ENCODE measurements at regions not wholly inside any gene's neighbourhood (a gene's known extent, or its start where the extent isn't known, plus 50 kb on each side); places are given as distances from the start of the nearest gene placed in this dataset.
A peak's percentile ranks its signal among the peaks of the same experiment; 100 is the strongest.
"Not testable (repeated sequence)": the region's sequence is repeated elsewhere in the genome, so short reads cannot be mapped to it uniquely, and the experiment has no call there.

DNA sequence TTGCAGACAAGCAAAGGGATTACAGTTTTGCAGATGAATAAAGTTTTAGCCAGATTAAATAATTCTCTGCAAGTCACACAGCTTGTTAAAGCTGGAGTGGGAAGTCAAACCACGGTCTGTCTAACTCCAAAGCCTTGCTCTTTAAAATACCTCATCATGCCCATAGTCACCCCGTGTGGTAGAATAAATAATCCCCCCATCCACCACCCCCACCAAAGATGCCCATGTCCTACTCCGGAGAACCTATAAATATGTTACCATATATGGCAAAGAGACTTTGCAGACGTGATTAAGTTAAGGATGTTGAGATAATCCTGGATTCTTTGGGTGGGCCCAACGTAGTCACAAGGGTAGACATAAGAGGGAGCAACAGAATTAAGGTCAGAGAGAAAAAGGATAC lies 118.7 kb downstream of the BEND2 start:
- DNase-seq, result no peak

DNA sequence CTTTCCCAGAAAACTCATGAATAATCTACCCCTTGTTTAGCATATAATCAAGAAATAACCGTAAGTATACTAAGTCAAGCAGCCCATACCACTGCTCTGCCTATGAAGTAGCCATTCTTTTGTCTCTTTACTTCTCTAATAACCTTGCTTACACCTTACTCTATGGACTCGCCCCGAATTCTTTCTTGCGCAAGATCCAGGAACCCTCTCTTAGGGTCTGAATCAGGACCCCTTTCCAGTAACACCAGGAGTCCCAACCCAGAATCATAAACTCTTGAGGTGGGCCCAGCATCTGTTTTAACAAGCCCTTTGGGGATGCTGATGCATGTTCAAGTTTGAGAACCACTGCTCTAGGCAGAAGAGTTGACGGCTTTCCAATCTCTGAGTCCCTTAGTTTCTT lies 119.6 kb downstream of the BEND2 start:
- DNase-seq, result no peak

DNA sequence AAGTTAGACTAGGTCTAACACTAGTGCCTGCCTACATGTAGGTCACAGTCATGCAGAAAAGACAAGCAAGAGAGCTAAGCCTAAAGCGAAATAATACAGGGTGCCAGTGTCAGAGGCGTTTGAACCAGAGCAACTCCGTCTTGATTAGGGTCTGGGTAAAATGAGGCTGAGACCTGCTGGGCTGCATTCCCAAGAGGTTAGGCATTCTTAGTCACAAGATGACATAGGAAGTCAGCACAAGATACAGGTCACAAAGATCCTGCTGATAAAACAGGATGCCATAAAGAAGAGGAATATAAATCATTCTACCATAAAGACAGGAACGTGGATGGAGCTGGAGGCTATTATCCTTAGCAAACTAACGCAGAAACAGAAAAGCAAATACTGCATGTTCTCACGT lies 120.9 kb downstream of the BEND2 start:
- DNase-seq, result no peak

DNA sequence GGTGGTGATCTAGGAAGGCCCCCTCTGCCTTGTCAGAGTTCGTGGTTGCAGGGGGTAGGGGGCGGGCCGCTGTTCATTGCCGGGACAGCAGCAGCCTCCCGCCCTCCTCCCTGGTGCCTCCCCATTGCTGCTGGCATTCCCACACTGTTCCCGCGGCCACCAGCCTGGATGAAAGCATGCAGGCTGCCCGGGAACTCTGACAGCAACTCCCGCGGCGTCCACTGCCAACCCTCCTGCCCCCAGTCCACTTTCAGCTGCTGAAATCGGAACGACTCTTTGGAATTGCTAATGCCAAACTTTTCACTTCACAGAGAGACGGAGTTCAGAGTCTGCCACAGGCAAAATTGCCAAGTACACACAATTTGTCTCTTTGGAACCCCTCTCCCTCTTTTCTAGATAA lies 121.9 kb downstream of the BEND2 start:
- no peak for DNase-seq

DNA sequence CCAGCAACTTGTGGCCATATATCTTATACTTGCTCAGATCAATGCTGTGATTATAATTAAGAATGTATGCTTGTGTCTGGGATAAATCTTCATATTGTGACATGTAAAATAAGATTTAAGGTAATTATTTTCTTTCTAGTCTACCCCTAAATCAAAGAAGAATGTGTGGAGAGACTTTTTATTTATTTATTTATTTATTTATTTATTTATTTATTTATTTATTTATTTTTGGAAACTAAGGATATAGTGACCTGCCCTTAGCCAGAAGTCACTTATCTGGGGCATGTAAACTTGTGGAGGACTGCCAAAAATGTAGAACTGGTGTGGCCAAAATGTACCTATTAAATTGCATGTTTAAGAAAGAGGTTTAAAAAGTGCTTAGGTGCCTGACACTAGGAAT lies 144.3 kb downstream of the BEND2 start:
- no peak for DNase-seq

DNA sequence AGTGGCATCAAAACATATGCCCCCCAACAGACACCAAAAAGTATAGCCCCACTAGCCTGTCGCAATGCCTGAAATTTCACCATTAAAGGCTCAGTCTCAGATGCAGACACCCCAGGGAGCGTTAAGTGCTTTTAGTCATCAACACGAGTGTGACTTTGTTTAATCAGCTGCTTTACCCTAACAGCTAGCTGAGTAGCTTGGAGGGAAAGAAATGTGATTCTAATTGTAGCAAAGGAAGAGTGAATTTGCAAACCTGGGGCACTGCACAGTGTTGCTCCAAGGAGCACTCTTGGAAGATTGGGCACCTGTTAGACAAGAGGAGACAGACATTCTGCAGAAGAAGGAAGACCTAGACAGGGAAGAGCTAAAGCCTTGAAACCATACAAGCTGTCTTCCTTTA lies 145.1 kb downstream of the BEND2 start:
- peak; percentile 60 to 76 for DNase-seq

DNA sequence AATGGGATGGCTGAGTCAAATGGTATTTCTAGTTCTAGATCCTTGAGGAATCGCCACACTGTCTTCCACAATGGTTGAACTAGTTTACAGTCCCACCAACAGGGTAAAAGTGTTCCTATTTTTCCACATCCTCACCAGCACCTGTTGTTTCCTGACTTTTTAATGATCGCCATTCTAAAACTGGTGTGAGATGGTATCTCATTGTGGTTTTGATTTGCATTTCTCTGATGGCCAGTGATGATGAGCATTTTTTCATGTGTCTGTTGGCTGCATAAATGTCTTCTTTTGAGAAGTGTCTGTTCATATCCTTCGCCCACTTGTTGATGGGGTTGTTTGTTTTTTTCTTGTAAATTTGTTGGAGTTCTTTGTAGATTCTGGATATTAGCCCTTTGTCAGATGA lies 152.6 kb downstream of the BEND2 start:
- DNase-seq, result not testable (repeated sequence)

DNA sequence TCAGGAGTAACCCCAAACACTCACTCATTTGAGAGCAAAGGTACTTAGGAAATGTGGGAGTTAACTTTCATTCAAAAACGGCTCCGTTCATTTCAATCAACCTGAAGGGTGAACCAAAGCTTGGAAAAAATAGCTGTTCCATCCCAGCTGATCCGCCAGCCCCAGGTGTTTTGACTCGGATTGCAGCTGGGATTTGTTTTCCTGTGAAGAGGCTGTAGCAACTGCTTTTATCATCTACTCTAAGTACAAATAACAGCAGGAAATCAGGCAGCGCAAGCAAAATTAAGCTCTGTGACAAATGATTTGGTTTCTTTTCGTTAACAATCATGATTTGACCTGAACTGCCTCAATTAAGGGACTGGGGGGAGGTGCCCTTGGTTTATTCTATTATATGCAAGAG lies 154.7 kb downstream of the BEND2 start:
- DNase-seq, result peak in 1 of 2 experiments; percentile 12

DNA sequence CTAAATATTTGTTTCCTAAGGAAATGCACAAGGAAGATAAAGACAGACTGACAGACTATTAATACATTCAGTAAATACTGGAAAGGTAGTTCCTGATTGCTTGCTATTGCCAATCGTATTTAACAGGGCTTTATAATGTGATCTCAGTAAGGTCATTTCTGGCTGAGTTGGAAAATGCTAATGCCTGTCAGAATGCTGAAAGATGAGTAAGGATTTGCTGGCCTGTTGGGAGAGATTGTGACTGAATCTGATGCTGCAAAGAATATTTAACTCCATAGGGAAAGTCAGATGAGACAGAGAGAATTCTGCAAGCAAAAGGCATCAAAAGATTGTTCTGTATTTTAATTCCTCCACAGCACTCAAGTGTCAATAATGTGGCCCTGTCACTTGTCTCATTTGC lies 169.0 kb downstream of the BEND2 start:
- DNase-seq, result no peak

DNA sequence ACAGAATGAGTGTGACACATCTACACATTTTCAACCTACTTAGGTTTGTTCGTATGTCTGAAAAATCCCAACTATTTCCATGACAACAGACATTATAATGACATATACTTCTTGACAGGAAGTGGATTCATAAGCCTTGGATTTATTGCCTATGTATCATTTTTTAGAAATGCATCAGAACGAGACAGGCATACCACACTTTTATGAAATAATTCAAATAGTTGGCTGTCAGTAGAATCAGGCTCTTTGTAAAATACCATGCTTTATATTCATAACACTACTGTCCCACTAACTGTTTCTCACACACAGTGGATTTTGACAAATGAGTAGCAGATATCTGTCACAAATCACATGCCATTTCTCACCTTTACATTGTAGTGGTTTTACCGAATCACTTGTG lies 173.2 kb downstream of the BEND2 start:
- no peak for DNase-seq

DNA sequence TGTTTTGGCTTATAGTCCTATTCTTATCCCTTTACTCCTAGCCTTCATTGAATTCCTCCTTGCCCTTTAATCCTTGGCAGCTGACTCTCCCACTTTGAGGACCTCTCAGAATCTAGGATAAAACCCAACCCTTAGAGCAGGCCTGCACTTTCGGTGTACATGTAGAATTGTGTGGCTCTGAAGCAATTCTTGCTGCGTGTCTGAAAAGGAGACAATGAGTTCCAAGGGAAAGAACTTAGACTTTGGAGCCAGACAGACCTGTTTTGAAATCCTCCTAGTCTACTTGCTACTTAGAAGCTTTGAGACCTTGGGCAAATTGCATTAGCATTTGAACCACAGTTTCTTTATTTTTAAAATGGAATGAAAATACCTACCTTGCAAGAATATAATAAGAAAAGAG lies 175.2 kb downstream of the BEND2 start:
- no peak for DNase-seq

DNA sequence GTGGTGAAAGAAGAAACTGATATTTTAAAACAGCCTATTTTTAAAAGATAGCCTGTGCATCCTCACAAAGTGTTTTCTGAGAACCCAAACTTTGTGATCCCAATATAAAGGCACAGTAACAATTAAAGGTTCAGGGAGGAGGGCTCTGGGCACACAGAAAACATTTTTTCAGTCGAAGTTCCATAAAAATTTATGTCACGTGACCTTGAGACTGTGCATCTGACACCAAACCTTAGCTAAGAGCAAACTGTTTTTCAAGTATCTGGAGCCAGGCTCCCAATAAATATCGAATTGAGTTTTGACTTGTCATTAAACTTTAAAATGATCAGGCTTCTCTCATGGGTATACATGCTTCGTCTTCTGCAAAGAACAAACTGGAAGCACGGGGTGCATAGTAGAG lies 177.9 kb downstream of the BEND2 start:
- no peak for DNase-seq

DNA sequence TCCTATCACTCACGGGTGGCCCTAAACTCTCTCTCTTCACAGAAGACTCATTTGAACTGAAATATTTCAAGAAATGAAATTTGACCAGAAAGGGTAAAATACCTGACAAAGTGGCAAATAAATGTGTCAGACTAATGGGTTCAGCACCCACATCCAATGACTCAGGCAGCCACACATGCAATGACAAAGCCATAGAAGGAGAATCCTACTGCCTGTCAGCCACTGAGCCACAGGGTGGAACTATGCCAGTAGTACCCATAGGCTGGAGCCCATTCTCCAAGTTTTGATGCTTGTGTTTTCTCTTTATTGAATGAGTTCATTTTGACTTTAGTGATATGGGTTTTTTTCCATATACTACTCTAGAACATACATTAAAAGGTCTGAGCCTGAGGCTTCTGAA lies 179.0 kb downstream of the BEND2 start:
- no peak for DNase-seq

DNA sequence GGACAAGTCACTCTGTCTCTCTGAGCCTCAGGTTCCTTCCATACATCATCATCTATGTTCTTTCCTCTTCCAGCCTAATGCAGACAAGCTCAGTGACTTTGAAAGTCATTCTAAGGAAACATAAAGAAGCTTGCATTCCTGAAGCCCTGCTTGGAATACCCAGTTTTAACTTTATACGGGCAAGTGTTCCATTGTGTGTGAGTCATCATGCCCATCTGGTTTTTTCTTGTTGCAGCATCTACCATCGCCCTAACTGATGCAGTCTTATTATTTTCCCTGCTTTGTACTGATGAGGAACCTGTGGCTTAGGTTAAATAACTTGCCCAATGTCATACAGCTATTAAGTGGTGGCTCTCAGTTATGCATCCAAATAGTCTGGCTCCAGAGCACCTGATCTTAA lies 177.9 kb upstream of the RAI2 start:
- no peak for DNase-seq

DNA sequence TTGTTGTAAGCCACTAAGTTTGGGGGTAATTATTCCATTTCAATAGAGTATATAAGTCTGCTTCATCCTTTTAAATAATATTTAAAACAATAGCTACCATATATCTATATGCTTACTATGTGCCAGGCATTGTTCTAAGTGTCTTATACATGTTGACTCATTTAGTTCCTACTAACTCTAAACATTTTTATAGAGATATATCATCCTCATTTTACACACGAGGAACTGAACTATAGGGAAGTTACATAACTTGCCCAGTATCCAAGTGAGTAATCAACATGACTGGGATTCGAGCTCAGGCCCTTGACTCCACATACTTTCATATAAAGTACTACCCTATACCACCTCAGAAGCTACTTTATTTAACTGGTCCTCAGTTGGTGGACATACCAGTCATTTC lies 175.3 kb upstream of the RAI2 start:
- DNase-seq, result no peak

DNA sequence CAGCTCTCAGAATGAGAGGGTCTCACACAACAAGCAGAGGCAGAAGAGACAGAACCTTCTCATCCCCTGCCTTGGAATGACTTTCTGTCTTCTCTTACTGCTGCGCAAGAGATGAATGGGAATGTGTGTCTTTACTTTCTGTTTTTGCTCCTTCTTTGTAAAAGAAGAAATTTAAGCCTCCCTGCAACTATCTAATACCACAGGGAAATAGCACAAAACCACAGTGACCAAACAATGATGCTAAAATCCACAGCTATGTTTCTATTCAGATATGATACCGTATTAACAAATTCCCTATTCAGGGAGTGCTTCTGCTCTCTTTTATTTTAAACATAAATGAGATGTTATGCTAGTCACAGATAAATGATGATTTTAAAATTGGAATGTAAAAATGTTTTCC lies 173.8 kb upstream of the RAI2 start:
- DNase-seq, result no peak

DNA sequence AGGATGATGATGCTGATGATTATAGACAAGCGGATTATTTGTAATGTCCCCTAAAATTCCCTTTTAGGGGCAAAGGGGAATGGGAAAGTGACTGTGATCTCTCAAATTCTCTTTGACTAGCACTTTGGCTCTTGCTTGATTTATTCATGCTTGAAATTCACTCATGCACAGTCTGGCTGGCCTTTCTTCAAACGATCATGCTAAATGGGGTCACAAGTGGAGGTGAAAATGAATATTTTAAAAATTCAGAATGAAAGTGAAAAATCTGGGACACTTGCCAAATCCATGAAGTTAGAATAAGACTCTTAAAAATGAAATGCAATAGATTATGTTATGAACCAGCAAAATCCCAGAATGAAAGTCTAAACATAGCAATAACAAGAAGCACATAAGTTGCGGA lies 173.4 kb upstream of the RAI2 start:
- DNase-seq, result no peak

DNA sequence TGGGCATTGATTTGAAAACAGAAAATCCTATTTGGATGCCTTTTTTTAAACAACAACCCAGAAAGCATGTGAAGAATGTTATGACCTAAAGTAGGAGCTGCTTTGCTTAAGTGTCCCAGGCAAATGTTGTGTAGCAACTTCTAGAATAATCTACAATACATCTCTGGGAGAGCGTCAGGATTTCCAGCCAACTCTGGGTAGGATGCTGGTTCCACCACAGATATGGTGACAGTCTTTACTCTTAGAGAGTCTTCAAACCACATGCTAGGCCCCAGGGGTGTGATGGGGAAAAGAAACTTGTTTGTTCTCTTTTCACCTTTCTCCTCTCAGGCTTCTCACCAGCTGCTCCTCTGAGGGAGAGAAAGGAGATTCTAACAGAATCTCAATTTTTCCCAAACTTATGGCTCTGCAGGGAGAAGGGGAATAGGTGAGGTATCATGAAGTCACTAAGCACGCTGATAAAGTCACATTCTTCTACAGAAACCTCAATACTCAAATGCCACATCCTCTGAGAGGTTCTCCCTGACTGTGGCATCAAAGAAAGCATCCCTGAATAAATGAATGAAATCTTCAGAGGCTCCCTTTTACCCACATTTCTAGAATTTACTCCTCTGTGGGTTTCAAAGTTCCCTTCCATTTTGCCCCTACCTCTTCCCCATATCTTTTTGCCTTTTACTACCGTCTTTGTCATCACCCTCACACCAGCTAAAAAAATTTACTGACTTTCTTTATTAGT lies 171.6 kb upstream of the RAI2 start:
- no peak for DNase-seq

DNA sequence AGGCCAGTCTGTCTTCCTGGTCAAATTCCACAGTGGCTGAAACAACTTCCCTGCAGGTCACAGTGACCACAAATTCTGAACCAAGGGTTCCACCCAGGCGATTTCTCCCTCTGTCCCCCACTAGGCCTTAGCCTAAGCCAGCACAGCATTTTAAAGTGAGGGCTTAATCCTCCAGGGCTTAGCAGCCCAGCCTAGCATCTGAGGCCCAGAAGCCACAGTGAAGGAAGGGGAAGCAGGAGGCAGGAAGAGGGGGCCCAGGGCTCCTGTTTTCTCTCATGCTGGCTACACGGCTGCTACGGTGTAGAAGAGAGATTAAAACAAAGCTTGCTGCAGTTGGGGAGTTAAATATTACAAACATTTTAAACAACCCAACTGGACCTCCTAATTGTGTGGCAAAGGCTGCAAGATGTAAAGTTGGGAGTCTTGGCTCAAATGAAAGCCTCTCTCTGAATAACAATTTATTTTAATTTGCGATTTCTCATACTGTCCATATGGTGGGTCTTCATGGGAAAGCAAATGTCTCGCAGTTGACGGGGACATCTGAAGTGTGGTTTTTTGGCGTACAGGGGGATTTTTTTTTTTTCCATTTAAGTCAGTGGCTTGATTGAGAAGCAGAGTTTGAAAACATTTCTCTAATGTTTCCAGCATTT lies 170.8 kb upstream of the RAI2 start:
- no peak for DNase-seq

DNA sequence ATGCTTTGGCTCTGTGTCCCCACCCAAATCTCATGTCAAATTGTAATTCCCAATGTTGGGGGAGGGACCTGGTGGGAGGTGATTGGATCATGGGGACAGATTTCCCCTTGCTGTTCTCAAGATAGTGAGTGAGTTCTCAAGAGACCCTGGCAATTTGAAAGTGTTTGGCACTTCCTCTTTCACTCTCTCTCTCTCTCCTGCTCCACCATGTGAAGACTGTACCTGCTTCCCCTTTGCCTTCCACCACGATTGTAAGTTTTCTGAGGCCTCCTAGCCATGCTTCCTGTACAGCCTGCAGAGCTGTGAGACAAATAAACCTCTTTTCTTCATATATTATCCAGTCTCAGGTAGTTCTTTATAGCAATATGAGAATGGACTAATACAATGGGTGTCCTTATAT lies 169.6 kb upstream of the RAI2 start:
- not testable (repeated sequence) for DNase-seq

DNA sequence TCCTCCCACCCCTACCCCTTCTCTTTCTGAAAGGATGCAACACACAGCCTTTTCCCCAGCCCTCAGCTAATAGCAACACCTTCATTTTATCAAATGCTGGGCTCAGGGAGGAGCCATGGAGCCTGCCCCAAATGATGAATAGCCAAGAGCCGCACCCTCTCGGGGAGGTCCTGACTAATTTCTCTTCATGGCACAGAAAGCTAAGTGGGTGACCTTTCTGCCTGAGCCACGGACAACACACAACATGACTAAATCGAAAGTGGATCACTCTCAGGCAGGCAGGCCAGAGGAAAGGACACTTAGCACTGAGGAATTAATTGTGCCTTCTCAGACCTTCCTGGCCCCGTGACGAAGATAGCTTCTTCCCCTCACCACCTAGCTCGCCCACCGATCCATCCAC lies 165.1 kb upstream of the RAI2 start:
- peak in 1 of 2 experiments; percentile 8 for DNase-seq

DNA sequence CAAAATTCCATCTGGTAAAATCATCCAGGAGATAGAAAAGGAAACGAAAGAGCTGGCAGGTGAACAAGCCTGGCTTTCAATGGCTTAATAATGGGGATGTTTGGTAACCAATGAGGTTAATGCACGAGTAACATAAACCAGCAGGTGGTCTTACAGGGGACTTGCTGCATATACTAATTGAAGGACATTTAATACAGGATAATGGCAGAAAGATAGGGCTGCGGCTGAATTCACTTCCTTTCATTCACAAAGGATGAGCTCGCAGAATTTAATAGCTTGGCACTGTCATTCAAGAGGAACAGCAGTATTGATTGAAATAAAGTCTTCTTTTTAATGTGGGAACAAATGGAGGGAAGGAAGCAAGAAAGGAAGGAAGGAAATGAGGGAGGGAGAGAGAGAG lies 156.3 kb upstream of the RAI2 start:
- no peak for DNase-seq

DNA sequence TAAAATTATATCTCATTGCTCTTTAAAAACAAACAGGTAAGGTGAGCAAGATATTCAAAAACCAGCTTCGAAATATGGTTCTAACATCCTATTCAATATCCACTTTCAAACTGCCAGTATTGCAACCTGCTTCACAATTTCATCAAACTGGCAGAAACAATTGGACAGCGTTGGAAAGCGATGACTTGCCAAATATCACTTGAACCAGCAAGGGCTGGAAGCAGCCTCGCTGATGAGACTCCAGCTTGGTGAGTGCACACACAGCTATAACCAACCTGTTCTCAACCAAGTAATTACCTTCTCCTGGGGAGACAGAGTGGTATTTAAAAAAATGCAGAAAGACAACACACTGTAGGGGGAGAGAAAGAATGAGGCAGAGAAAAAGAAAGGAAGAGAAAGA lies 155.8 kb upstream of the RAI2 start:
- DNase-seq, result no peak

DNA sequence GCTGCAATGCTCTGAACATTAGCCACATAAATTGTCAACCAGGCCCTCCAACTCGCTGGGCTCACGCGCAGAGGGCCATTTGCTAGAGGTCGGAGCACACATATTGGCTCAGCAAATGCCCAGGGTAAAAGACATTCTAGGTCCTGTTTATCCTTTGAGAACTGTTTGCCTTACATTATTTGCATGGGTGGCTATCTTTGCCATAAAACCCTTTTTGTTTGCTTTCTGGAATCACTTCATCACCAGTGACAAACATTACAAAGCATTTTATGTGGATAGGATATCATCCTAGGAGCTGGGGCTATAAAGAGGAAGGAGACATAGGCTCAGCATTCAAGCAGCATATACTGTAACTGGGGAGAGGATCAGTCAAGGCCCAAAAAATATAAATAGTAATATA lies 149.2 kb upstream of the RAI2 start:
- DNase-seq, result peak; percentile 43 to 59

DNA sequence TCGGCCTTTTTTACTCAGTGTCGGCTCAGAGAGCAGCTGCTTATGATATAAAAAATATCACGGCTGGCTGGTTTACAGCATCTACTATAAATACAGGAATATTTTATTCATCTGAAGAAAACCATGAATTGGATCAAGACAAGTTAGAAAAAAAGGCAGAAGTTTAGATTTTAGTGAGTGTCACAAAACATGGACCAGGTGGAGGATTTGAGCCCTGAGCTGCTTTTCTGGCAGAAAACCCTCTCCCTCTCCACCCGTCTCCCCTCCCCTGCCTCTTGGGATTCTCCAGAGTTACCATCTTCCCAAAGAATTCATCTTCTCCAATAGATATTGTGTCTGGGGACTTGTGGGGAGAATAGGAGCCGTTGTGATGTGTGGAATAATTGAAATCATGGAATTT lies 142.8 kb upstream of the RAI2 start:
- DNase-seq, result no peak

Measured in SHP77 (cell line).